Stimulated activated CD4-positive, alpha-beta T cell treated with anti-CD3 and anti-CD28 coated beads, Interleukin-2, amount 100 ng/mL, for 24 hours (primary cell): ENCODE measurements at regions not wholly inside any gene's neighbourhood (a gene's known extent, or its start where the extent isn't known, plus 50 kb on each side); places are given as distances from the start of the nearest gene placed in this dataset.

Experiments used
- DNase-seq, 2 donors: peaks; one replicate each; pipeline ENCODE4 v3.0.0-alpha.2; 2020

GRCh38 chr12:112559784-112560183 is 141.0 kb downstream of the PTPN11 start:
- DNase-seq = no peak

DNA sequence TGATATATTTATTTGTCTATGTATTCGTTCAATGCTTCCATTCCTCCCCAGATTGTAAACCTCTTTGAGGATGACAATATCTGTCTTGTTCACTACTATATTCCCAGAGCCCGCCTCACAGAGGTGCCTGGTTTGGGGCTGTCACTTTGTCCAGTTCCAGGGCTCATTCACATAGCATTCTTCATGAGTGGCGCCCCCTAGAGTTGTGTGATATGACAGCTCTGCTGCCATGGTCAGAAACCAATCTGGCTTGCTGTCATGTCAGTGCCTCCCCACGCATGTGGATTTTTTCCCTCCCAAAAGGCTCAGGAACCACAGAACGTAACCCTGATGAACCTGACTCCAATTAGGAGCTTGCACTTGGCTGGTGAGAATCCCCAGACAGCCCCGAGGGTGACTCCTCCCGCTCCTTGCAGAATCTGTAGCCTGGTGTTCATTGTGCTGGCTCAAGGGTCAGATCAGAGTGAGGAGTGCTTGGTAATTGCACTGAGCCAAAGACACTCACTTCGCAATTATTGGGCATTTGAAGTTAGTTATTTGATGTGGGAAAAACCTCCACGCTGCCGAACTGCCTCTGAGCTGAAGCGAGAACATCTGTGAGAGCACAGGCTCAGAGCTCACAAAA is 145.5 kb downstream of the PTPN11 start:
- no peak for DNase-seq

DNA sequence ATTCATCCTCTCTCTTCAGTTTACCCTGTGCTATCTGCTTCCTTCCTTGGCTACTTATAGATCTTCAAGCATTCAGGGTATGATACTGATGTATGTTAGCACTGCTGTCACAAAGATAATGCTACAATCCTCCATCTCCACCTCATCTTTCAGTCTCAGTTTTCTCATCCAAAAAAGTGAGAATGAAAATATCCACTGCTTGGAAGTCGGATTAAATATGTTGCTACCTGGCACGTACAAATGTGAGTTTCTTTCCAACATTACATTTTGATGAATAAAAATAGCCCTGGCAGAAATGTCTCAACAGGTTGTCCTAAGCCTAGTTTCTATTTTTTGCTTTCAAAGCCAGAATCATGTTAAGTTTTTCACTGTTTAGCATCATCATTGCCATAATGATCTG is 149.9 kb downstream of the PTPN11 start:
- no peak for DNase-seq

DNA sequence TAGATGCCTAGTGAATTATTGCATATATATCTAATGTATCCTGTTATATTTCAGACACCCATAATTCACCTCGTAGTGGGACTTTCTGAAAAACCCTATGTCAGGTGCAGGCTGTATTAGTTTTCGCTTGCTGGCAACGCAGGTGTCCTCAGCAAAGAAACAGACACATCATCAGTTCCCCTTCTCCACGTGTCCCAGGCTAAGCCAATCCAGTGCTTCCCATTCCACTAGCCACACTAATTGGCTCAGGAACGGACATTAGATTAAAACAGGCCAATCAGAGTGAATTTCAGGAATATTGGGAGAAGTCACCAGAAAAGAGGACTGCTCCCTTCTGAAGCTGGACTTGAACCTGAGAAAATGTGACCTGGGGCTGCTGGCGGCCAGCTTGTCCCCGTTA is 151.3 kb downstream of the PTPN11 start:
- no peak for DNase-seq

DNA sequence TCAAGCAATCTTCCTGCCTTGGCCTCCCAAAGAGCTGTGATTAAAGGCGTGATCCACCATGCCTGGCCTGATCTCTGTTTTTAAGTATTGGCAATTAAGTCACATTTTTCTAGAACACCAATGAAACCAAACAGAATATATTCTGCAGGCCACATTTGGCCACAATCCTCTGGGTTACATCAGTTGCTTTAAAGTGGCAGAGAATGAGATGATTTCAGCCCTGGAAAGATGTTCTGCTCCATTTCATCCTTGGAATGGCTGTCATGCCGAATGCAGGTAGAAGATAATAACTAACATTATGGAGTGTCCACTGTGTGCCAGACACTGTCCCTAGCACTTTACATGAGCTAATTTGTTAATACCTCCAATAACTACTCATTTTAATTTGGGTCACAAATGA is 154.4 kb downstream of the PTPN11 start:
- no peak for DNase-seq

GRCh38 chr12:112574896-112575558 is 156.3 kb downstream of the PTPN11 start:
- DNase-seq = no peak

- DNase-seq = no peak
Observed at GRCh38 chr12:112575559-112576067, 156.9 kb downstream of the PTPN11 start.

GRCh38 chr12:112577473-112578329 is 159.0 kb downstream of the PTPN11 start:
- DNase-seq = no peak

DNA sequence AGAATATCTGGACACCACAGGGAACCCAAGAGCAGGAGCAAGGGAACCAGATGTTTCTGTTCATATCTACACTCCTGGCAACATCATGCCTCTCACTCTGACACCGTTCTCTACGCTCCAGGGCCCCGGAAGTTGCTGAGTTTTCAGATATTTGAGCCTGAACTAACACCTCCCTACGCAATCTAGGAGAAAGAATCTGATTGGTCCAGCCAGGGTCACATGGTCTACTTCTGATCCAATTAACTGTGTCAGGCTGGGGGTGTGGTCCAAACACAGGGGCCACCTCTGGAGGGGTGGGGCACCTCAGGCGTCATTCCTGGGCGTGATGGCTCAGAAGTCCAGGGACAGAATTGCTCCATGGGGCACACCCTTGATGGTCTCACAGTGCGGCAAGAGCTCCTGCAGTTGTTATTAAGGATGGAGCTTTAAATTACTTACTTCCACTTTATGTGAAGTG is 165.5 kb downstream of the PTPN11 start:
- no peak for DNase-seq

DNA sequence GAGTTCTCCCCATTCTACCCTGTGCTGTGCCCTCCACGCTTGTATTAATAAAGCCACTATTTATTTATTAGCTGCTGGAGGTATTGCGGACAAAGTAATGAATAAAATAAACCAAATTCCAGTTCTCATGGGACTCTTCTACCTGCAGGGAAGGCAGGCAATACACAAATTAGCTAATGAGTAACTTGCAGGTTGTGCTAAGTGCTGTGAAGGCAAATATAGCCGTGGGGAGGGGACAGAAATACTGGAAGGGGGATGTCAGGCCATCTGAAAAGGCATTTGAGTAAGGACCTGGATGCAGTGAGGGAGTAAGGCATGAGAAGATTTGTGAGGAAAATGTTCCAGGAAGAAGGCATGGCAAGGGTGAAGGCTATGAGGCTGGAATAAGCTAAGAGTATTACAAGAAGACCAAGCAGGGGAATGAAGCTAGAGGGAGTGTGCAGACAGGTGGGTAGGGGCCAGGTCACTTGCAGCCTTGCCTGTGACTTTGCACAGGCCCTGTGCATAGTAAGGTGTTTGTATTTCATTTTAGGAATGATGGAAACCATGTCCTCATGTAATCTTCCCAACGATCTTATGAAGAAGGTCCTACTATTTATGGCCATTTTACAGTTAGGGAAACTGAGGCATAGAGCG is 167.5 kb downstream of the PTPN11 start:
- no peak for DNase-seq

DNA sequence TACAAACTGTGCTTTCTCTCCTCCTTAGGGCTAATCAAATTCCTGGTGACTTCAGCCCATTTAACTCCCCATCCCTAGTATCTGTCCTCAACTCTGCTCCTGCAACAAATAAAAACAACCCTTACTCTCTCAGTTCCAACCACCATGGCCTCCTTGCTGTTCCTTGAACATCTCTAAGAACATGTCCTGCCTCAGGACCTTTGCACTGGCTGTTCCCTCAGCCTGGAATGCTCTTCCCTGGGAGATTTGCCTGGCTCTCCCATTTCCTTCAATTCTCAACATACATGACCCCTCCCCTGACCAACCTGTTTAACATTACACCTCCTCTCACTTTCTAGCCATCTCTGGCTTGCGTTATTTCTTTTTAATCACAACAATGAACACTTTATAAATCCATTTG is 170.5 kb downstream of the PTPN11 start:
- no peak for DNase-seq

- no peak for DNase-seq
Observed at GRCh38 chr12:112590281-112590680, 171.5 kb downstream of the PTPN11 start.

DNA sequence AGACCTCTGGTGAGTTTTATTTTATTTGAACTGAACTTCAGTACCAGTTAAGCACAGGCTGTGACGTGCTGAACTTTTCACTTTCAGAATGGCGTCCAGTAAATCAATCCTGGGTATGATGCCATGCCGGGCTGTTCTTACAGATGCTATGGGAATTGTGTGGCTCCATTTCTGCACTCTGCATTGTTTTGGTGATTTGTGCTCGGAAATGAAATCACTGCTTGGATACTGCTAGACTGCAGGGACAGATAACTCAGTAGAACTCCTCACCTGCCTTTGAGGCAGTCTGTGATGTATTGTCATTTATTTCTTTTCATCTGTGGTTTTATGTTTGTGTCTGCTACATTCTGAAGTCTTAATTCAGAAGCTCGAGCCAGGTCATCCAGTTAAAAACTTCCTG is 172.7 kb downstream of the PTPN11 start:
- DNase-seq = no peak

DNA sequence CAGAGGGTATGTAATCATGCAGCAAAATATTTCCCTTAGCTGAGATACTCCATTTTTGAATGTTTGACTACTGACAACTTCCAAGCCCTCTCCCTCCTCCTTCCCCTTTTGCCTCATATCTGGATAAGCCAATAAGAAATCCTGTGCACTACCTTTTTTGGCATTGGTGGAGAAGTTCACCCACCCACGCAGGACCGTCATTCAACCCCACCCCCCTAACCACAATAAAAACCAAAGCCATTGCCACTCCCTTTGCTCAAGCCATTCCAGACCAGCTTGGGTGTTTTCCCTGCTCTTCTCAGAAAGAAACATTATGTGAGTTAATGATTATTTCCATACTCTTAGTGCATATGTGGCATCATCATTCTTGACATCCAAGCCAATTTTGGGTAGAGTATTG is 176.7 kb downstream of the PTPN11 start:
- DNase-seq = no peak

- no peak for DNase-seq
Observed at GRCh38 chr12:112597986-112598385, 179.2 kb downstream of the PTPN11 start.

DNA sequence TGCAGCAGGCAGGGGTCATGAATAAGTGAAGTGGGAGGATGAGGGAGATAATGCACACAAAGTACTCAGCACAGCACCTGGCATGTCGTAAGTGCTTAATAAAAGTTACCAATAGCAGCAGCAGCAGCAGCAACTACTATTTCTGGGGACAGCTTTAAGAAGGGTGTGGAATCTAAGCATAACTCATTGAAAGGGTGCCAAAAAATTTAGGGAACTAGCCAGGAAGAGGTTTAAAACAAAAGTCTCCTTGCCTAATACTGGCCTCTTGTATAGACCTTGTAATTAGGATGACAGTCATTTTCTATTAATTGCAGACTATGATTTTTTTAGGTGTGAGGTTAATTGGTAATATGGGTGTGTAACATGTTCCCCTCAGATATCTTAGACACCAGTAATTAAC is 179.9 kb downstream of the PTPN11 start:
- DNase-seq = no peak

GRCh38 chr12:112599871-112600270 is 181.1 kb downstream of the PTPN11 start:
- DNase-seq = no peak

DNA sequence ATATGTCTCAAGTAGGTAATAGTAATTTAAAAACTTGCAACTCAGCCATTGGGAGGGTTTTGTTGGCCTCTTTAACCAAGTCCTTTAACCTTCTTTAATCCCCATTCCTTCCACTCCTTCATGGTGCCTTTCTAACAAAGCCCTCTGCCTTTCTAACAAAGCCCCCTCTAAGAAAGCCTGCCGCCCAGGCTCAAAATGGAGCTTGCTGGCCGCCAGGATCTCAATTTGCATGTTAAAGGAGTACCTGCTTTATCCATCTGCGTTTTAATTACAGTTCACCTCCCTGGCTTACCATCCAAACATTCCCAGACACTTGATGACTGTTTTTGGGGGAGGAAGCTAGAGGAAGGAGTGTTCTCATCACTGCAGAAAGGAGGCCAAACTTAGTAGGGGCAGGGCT is 183.4 kb downstream of the PTPN11 start:
- no peak for DNase-seq

DNA sequence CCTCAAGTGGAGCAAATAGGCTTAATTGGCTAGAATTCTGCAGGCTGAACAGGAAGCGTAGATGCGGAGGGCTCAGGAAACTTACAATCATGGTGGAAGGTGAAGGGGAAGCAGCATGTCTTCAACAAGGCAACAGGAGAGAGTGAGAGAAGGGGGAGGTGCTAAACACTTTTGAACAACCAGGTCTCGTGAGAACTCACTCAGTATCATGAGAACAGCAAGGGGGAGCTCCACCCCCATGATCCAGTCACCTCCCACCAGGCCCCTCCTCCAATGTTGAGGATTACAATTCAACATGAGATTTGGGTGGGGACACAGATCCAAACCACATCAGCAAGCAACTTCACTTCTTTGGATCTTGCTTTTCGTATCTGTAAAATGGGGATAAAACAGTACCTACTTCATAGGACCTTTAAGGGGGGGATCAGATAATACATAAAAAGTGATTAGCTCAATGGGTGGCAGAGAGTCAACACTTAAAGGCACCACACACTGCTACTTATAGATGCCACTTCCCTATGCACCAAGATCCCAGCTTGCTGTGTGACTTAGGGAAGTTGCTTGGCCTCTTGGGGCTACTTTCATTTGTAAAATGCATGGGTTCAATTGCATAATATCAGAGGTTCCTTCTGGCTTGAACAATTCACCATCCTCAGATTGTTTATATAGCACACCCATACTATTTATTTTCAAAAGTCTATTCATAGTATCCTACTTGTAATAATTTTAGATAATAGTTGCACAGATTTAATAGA is 184.8 kb upstream of the RPH3A start:
- no peak for DNase-seq

- DNase-seq = no peak
Observed at GRCh38 chr12:112607427-112607826, 184.1 kb upstream of the RPH3A start.

GRCh38 chr12:112611908-112612307 is 179.6 kb upstream of the RPH3A start:
- DNase-seq = no peak

DNA sequence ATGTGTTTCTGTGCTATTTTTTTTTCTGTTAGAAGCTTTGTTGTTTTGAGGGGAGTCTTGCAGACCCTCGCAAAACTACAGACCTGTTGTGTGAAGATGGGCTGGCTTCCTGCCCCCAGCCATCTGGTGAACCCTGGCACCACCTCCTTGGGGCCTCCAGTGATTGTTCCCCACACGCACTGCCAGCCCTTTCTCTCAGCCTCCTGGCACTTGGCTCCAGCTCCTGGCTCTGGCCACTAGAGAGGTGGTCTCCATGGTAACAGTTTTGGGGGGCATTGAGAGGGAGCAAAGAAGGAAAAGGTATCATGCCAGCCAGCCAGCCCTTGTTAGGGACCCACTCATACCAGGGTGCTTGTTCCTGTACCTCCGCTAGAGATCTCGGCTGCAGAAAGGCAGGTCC is 176.4 kb upstream of the RPH3A start:
- DNase-seq = no peak
